Fibroblast of lung (primary cell): ENCODE measurements at regions not wholly inside any gene's neighbourhood (a gene's known extent, or its start where the extent isn't known, plus 50 kb on each side); places are given as distances from the start of the nearest gene placed in this dataset.

Source experiments
- CTCF ChIP-seq, 2 donors: IDR thresholded peaks in 1 of 2; conservative IDR thresholded peaks in 1 of 2; 1 replicate in 1 of 2; 2 replicates in 1 of 2; pipeline ENCODE4 v1.5.1; 2011 to 2012; ENCODE audit warnings: low read length in 2 of 2, control low read depth in 1 of 2, inconsistent platforms in 1 of 2, low read depth in 1 of 2, mild to moderate bottlenecking in 1 of 2
- EZH2 ChIP-seq: IDR thresholded peaks from 2 replicates; pipeline ENCODE4 v1.5.1; 2012; ENCODE audit warnings: low read length, control low read depth, mild to moderate bottlenecking; ENCODE audit errors: missing control alignments

GRCh38 chr7:17549406-17549805 lies 251.0 kb downstream of the AHR start:
- no peak for TF ChIP-seq CTCF (conservative IDR thresholded peaks at IDR 0.05 in 1 of 2, IDR thresholded peaks at IDR 0.05 in 1 of 2; ENCODE audit: low read depth in 1 of 2, low read length in 2 of 2)
- TF ChIP-seq EZH2: no peak
